ENCODE measurements at regions not wholly inside any gene's neighbourhood (a gene's known extent, or its start where the extent isn't known, plus 50 kb on each side); places are given as distances from the start of the nearest gene placed in this dataset.
"Not testable (repeated sequence)": the region's sequence is repeated elsewhere in the genome, so short reads cannot be mapped to it uniquely, and the experiment has no call there.

DNA sequence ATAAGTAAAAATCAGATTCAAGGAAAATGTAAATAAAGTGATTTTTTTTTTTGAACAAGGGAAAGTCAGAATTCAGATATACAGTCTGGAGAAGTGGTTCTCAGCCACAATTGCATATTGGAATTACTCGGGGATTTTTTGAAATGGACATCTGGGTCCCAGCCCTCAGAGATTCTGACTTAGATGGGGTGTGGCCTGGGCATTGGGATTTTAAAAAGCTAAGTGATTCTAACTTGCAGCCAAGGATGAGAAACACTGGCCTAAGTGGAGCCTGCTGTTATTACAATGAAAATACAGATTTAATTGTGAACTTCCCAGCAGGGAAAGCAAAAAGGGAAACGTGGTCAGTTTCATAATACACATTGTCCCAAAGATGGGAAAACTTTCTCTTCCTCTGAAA lies 273.8 kb downstream of the TTC8 start:
- no peak for DNase-seq (ENCODE audit: low read depth in 1 of 2, low spot score in 1 of 2)
- no peaks in the 10 kb centered on the region for H3K27me3 ChIP-seq
- H3K4me3 ChIP-seq: no peak overlapping the region
- TF ChIP-seq, protein P1, sequence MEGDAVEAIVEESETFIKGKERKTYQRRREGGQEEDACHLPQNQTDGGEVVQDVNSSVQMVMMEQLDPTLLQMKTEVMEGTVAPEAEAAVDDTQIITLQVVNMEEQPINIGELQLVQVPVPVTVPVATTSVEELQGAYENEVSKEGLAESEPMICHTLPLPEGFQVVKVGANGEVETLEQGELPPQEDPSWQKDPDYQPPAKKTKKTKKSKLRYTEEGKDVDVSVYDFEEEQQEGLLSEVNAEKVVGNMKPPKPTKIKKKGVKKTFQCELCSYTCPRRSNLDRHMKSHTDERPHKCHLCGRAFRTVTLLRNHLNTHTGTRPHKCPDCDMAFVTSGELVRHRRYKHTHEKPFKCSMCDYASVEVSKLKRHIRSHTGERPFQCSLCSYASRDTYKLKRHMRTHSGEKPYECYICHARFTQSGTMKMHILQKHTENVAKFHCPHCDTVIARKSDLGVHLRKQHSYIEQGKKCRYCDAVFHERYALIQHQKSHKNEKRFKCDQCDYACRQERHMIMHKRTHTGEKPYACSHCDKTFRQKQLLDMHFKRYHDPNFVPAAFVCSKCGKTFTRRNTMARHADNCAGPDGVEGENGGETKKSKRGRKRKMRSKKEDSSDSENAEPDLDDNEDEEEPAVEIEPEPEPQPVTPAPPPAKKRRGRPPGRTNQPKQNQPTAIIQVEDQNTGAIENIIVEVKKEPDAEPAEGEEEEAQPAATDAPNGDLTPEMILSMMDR (IDR thresholded peaks at IDR 0.05; ENCODE audit: low read depth, low read length): no peak
- no peak overlapping the region for H3K27ac ChIP-seq
- H3K9me3 ChIP-seq (ENCODE audit: low read depth): no peaks in the 10 kb centered on the region
- no peaks in the 10 kb centered on the region for H3K4me1 ChIP-seq (ENCODE audit: low read depth)
- no peaks in the 10 kb centered on the region for H3K36me3 ChIP-seq

DNA sequence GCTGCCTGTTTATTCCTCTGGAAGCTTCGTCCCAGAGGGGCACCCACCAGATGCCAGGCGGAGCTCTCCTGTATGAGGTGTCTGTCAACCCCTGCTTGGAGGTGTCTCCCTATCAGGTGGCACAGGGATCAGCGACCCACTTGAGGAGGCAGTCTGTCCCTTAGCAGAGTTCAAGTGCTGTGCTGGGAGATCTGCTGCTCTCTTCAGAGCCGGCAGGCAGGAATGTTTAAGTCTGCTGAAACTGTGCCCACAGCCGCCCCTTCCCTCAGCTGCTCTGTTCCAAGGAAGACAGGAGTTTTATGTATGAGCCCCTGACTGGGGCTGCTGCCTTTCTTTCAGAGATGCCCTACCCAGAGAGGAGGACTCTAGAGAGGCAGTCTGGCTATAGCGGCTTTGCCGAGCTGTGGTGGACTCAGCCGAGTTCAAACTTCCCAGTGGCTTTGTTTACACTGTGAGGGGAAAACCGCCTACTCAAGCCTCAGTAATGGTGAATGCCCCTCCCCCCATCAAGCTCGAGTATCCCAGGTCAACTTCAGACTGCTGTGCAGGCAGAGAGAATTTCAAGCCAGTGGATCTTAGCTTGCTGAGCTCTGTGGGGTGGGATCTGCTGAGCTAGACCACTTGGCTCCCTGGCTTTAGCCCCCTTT lies 279.8 kb downstream of the TTC8 start:
- H3K27me3 ChIP-seq; H3K4me1 ChIP-seq (ENCODE audit: low read depth); H3K9me3 ChIP-seq (ENCODE audit: low read depth); H3K4me3 ChIP-seq; H3K36me3 ChIP-seq; H3K27ac ChIP-seq; DNase-seq (ENCODE audit: low read depth in 1 of 2, low spot score in 1 of 2): not testable (repeated sequence)

GRCh38 chr14:89104861-89105260 lies 280.4 kb downstream of the TTC8 start:
- H3K27me3 ChIP-seq; H3K4me3 ChIP-seq; DNase-seq (ENCODE audit: low read depth in 1 of 2, low spot score in 1 of 2); H3K27ac ChIP-seq; H3K36me3 ChIP-seq; H3K9me3 ChIP-seq (ENCODE audit: low read depth); H3K4me1 ChIP-seq (ENCODE audit: low read depth): not testable (repeated sequence)
